ENCODE measurements at regions not wholly inside any gene's neighbourhood (a gene's known extent, or its start where the extent isn't known, plus 50 kb on each side); places are given as distances from the start of the nearest gene placed in this dataset.

GRCh38 chr16:59892376-59892775, 1158.3 kb upstream of the GOT2 start (continued):
- TF ChIP-seq ETS1 (IDR thresholded peaks at IDR 0.05) (no peak), CREB1 (CRISPR knock-in tag; IDR thresholded peaks at IDR 0.05; ENCODE audit: low read depth) (no peak), EZH2phosphoT487 (IDR thresholded peaks at IDR 0.05; ENCODE audit: unreplicated experiment) (no peak), REST (IDR thresholded peaks at IDR 0.05; ENCODE audit: unreplicated experiment) (no peak), EZH2 (IDR thresholded peaks at IDR 0.05; ENCODE audit: low read depth, unreplicated experiment) (no peak), STAT1 (IDR thresholded peaks at IDR 0.05; ENCODE audit: unreplicated experiment) (no peak), JUNB (IDR thresholded peaks at IDR 0.05; ENCODE audit: unreplicated experiment) (no peak)

- Mint-ChIP-seq H3K36me3 (ENCODE audit: low read depth) (no peaks in the 10 kb centered on the region; the same call in 2 of the 3 replicates), H3K4me1 (no peaks in the 10 kb centered on the region), H3K4me3 (no peak overlapping the region), H3K27me3 (ENCODE audit: insufficient read depth, low read depth, poor library complexity) (no peaks in the 10 kb centered on the region), H3K27ac (no peak overlapping the region), H3K9me3 (peaks cover 4% of the 10 kb centered on the region)
- H2AFZ ChIP-seq, result no peak overlapping the region
- H3K27me3 ChIP-seq (ENCODE audit: insufficient read depth), result no peaks in the 10 kb centered on the region
- H4K20me1 ChIP-seq (replicated peaks; ENCODE audit: insufficient read depth), result no peaks in the 10 kb centered on the region
- ATAC-seq, result no peak
- no peaks in the 10 kb centered on the region for H3F3A ChIP-seq (replicated peaks; ENCODE audit: low read depth)
- no peak for DNase-seq (ENCODE audit: low spot score)
- H3K4me3 ChIP-seq, result no peak overlapping the region
- no peaks in the 10 kb centered on the region for H3K79me2 ChIP-seq (replicated peaks; ENCODE audit: insufficient read depth)
- H3K9me2 ChIP-seq (ENCODE audit: insufficient read depth), result 0 out of 2 replicates have a peak, but pooled peaks cover 5% of the 10 kb centered on the region
- no peak overlapping the region for H3K27ac ChIP-seq (ENCODE audit: low read depth)
- H3K36me3 ChIP-seq (ENCODE audit: insufficient read depth), result no peaks in the 10 kb centered on the region
- no peaks in the 10 kb centered on the region for H3K4me1 ChIP-seq (ENCODE audit: insufficient read depth)
- H3K4me2 ChIP-seq, result no peak overlapping the region
- no peak for TF ChIP-seq POLR2AphosphoS5 (IDR thresholded peaks at IDR 0.05; ENCODE audit: low read depth)
- TF ChIP-seq REST (IDR thresholded peaks at IDR 0.05; ENCODE audit: unreplicated experiment), result no peak
- no peak for TF ChIP-seq ZNF114 (CRISPR knock-in tag; IDR thresholded peaks at IDR 0.05)
- TF ChIP-seq CTCF (conservative IDR thresholded peaks at IDR 0.05; ENCODE audit: low read depth in 2 of 2), result no peak
- TF ChIP-seq NANOG (IDR thresholded peaks at IDR 0.05; ENCODE audit: borderline replicate concordance), result no peak
- TF ChIP-seq EZH2 (IDR thresholded peaks at IDR 0.05; ENCODE audit: low read depth, unreplicated experiment), result no peak
- TF ChIP-seq EZH2phosphoT487 (IDR thresholded peaks at IDR 0.05; ENCODE audit: unreplicated experiment), result no peak
- TF ChIP-seq STAT1 (IDR thresholded peaks at IDR 0.05; ENCODE audit: unreplicated experiment), result no peak
- no peak for TF ChIP-seq ETS1 (IDR thresholded peaks at IDR 0.05)
- TF ChIP-seq ZNF331 (CRISPR knock-in tag; IDR thresholded peaks at IDR 0.05; ENCODE audit: low read depth), result no peak
- TF ChIP-seq JUNB (IDR thresholded peaks at IDR 0.05; ENCODE audit: unreplicated experiment), result no peak
- TF ChIP-seq CREB1 (CRISPR knock-in tag; IDR thresholded peaks at IDR 0.05; ENCODE audit: low read depth), result no peak
Observed at GRCh38 chr16:59887856-59888255, 1153.7 kb upstream of the GOT2 start.
